ENCODE measurements at regions not wholly inside any gene's neighbourhood (a gene's known extent, or its start where the extent isn't known, plus 50 kb on each side); places are given as distances from the start of the nearest gene placed in this dataset.

DNA sequence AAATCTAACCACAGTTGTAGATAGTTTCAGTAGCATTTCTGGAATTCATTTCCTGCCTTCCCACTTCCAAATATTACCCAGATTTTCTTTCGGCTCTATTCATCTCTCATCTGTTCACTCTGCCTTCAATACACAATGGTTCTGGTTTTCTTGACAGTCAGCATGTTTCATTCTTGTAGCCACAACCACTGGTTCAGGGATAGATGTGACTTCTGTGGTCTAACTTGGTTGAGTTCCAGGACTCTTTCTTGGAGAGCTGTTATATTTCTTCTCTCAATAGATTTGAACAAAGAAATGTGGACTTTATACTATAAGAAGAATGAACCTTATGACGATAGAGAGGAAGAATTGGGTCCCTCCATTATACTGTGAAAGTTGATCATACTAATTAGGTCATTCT lies 228.8 kb downstream of the NSUN3 start:
- H3K27ac ChIP-seq, result no peak overlapping the region
- TF ChIP-seq, protein P1, sequence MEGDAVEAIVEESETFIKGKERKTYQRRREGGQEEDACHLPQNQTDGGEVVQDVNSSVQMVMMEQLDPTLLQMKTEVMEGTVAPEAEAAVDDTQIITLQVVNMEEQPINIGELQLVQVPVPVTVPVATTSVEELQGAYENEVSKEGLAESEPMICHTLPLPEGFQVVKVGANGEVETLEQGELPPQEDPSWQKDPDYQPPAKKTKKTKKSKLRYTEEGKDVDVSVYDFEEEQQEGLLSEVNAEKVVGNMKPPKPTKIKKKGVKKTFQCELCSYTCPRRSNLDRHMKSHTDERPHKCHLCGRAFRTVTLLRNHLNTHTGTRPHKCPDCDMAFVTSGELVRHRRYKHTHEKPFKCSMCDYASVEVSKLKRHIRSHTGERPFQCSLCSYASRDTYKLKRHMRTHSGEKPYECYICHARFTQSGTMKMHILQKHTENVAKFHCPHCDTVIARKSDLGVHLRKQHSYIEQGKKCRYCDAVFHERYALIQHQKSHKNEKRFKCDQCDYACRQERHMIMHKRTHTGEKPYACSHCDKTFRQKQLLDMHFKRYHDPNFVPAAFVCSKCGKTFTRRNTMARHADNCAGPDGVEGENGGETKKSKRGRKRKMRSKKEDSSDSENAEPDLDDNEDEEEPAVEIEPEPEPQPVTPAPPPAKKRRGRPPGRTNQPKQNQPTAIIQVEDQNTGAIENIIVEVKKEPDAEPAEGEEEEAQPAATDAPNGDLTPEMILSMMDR (conservative IDR thresholded peaks at IDR 0.05), result no peak
- no peak for TF ChIP-seq ZFX (IDR thresholded peaks at IDR 0.05)

DNA sequence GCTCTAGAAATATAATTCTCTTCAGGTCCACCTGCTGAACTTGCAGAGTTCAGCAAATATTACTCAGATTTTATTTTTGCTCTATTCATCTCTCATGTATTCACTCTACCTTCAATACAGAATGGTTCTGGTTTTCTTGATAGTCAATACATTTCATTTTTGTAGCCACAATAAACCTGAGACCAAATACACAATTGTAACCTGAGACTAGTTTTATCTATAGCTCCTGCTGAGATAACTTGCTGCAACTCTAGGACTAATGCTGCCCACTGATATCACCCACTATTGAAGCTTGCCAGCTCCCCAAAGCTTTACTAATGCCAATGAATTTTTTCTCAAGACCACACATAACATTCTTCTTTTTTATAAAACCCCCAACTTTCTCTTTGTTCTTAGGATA lies 229.3 kb downstream of the NSUN3 start:
- H3K27ac ChIP-seq, result no peak overlapping the region
- TF ChIP-seq, protein P1 (conservative IDR thresholded peaks at IDR 0.05), result no peak
- TF ChIP-seq ZFX (IDR thresholded peaks at IDR 0.05), result no peak

DNA sequence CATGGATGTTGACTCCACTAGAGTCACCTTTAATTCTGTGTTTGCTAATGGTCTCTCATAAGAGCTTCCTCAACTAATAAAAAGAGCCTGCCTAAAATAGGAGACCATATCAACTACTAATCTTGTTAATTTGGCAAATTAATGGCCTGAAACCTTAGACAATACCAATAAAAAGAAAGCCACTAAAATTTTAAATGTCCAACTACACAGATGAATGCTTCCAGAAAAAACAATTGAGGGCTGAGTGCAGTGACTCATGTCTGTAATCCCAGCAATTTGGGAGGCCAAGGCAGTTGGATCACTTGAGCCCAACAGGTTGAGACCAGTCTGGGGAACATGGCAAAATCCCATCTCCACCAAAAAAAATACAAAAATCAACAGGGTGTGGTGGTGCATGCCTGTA lies 230.9 kb downstream of the NSUN3 start:
- no peak overlapping the region for H3K27ac ChIP-seq
- TF ChIP-seq, protein P1 (conservative IDR thresholded peaks at IDR 0.05), result no peak
- no peak for TF ChIP-seq ZFX (IDR thresholded peaks at IDR 0.05)

DNA sequence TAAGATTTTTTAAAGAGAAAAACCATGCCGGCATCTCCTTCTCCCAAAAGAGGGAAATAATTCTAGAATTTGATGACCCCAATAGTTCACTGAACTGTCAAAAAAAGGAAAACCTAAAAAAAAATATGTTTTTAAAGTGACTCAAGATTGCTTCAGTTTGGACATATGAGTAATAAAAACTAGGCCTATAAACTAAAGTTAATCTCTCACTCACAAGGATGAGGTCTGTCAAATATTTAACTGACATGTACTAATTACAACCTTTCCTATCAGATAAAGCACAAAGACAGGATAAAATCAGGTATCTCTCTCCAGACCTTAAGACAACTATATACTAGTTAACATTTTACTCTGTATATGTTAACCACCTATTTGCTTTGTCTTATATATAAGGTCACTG lies 231.9 kb downstream of the NSUN3 start:
- TF ChIP-seq, protein P1 (conservative IDR thresholded peaks at IDR 0.05), result no peak
- TF ChIP-seq ZFX (IDR thresholded peaks at IDR 0.05), result no peak
- no peak overlapping the region for H3K27ac ChIP-seq

DNA sequence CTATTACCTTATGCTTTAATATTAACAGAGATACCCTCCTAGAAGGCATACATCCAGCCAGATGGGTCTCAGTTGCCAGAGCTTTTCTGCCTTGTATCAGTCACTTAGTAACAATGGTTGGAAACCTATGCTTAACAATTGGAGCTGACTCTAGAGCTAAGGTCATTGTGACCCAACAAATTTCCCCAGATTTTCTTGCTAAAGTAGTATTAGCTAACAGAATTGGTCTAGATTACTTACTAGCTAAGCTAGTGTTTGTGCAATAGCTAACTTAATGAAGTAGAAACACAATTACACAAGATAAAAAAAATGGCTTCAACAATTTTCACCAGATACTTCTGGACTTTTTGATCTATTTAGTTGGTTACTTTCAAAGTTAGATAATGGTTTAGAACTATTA lies 236.9 kb downstream of the NSUN3 start:
- H3K27ac ChIP-seq, result no peak overlapping the region
- TF ChIP-seq, protein P1 (conservative IDR thresholded peaks at IDR 0.05), result no peak
- no peak for TF ChIP-seq ZFX (IDR thresholded peaks at IDR 0.05)

DNA sequence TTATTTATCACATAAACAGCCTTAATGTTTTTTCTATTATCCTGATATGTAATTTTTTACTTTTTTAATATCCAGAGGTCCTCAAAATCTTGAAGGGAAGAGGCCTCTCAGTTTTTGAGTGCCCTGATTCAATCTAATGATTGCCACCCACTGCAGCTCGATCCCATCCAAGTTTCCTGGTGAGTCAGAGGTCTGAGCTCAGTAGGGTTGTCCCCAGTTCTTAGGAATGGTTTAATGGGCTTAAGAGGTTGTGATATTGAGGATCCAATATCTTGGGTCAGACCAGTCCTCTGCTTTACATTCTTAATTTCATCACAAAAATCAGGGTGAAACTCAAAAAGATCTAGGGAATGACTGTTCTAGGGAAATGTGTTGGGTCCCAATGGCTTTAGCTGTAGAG lies 238.5 kb downstream of the NSUN3 start:
- no peak overlapping the region for H3K27ac ChIP-seq
- TF ChIP-seq, protein P1 (conservative IDR thresholded peaks at IDR 0.05), result no peak
- TF ChIP-seq ZFX (IDR thresholded peaks at IDR 0.05), result no peak

DNA sequence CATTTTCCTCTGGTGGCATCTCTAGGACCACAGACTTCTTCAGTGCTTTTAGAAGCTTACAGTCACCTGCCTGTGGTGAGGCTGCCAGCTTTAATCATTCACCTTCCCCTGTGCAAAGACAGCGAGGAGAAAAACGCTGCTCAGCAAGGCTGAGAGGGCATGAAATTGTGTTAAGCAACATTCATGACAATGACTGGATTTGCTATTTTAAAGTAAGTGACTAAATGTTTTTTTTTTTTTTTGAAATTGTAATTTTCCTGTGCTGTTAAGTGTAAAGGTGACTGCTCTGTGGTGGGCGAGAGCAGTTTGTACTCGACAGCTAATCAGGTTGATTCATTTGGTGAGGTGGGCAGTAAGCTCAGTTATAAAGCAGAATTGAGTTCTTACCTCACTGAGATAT lies 240.4 kb downstream of the NSUN3 start:
- no peak for TF ChIP-seq ZFX (IDR thresholded peaks at IDR 0.05)

DNA sequence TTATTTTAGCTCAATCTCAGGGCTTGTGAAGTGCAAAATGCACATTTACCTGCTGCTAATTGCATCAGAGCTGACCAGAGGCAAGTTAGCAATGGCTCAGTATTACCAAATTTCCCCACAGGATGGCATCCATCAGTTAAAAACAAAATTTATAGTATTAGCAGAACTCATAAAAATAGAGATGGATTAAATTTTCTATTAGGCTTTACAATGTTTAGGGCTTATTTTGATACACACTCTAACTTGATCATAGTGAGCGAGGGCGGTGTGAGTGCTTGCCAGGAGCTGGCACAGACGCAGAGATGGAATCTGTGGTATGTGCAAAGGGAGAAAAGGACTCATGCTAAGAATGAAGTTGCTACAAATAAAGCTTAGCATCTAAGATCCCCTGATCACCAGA lies 241.0 kb downstream of the NSUN3 start:
- no peak for TF ChIP-seq ZFX (IDR thresholded peaks at IDR 0.05)
- TF ChIP-seq, protein P1 (conservative IDR thresholded peaks at IDR 0.05), result peak; percentile 49

More for the DNA sequence above, 240.4 kb downstream of the NSUN3 start:
- H3K27ac ChIP-seq, result no peak overlapping the region

More for the DNA sequence above, 241.0 kb downstream of the NSUN3 start:
- H3K27ac ChIP-seq, result no peak overlapping the region

Measured in C4-2B (cell line).